Hepatocyte (in vitro differentiated cells): ENCODE measurements at regions not wholly inside any gene's neighbourhood (a gene's known extent, or its start where the extent isn't known, plus 50 kb on each side); places are given as distances from the start of the nearest gene placed in this dataset.

Experiments
- EZH2 ChIP-seq: fragments of 200-600 bp; sonication (generic); IDR thresholded peaks from 2 replicates; pipeline ENCODE4 v1.6.1; 2016; ENCODE audit warnings: antibody characterized with exemption, mild to moderate bottlenecking, borderline replicate concordance
- EZH2phosphoT487 ChIP-seq: fragments of 200-600 bp; sonication (generic); IDR thresholded peaks from one replicate; pipeline ENCODE4 v1.6.1; 2018; ENCODE audit warnings: antibody characterized with exemption, mild to moderate bottlenecking, low read depth, moderate library complexity; ENCODE audit not compliant: unreplicated experiment, severe bottlenecking
- TF ChIP-seq, protein P1 (sequence below): fragments of 200-600 bp; sonication (generic); IDR thresholded peaks from 2 replicates; pipeline ENCODE4 v1.5.1; 2016; ENCODE audit warnings: antibody characterized with exemption, mild to moderate bottlenecking; ENCODE audit not compliant: poor library complexity

DNA sequence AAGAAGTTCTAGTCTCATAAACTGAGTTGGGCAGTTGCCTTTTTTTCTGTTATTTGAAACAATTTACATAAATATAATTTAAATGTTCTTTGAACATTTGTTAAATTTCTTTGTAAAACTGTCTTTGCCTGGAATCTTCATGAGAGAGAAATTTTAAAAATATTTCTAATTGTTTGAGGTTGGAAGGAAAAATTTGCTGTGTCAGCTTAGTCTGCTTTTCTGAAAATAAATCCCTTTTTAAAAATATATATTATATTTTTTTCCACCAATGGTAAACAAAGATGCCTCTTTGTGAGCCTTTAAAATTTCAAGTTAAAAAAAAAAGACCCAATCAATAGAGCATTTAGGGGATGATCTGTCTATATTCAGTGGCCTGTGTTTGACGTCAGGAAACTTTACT lies 542.7 kb downstream of the KIF4B start:
- TF ChIP-seq, protein P1, sequence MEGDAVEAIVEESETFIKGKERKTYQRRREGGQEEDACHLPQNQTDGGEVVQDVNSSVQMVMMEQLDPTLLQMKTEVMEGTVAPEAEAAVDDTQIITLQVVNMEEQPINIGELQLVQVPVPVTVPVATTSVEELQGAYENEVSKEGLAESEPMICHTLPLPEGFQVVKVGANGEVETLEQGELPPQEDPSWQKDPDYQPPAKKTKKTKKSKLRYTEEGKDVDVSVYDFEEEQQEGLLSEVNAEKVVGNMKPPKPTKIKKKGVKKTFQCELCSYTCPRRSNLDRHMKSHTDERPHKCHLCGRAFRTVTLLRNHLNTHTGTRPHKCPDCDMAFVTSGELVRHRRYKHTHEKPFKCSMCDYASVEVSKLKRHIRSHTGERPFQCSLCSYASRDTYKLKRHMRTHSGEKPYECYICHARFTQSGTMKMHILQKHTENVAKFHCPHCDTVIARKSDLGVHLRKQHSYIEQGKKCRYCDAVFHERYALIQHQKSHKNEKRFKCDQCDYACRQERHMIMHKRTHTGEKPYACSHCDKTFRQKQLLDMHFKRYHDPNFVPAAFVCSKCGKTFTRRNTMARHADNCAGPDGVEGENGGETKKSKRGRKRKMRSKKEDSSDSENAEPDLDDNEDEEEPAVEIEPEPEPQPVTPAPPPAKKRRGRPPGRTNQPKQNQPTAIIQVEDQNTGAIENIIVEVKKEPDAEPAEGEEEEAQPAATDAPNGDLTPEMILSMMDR, result no peak
- TF ChIP-seq EZH2phosphoT487, result no peak
- no peak for TF ChIP-seq EZH2
